Uterus (tissue), 3 donors: ENCODE measurements at regions not wholly inside any gene's neighbourhood (a gene's known extent, or its start where the extent isn't known, plus 50 kb on each side); places are given as distances from the start of the nearest gene placed in this dataset.
"Not testable (repeated sequence)": the region's sequence is repeated elsewhere in the genome, so short reads cannot be mapped to it uniquely, and the experiment has no call there.

Experiments used
- DNase-seq, 2 donors: peaks; one replicate each; pipeline ENCODE4 v3.0.0-alpha.2; 2019 to 2020
- H3K27ac ChIP-seq, 2 donors: fragments of 200-600 bp; sonication (generic); 1 replicate in 1 of 2; 2 replicates in 1 of 2; pipeline ENCODE4 v1.5.1; 2016 to 2018
- H3K27me3 ChIP-seq, 2 donors: fragments of 200-600 bp; sonication (generic); one replicate each; pipeline ENCODE4 v1.5.1; 2018 to 2019; ENCODE audit warnings: control low read depth in 1 of 2
- H3K36me3 ChIP-seq, 2 donors: fragments of 200-600 bp; sonication (generic); one replicate each; pipeline ENCODE4 v1.5.1; 2019; ENCODE audit warnings: control low read depth in 1 of 2
- H3K4me1 ChIP-seq, 2 donors: fragments of 200-600 bp; sonication (generic); one replicate each; pipeline ENCODE4 v1.5.1; 2018 to 2019; ENCODE audit warnings: control low read depth in 1 of 2
- H3K4me3 ChIP-seq, 2 donors: fragments of 200-600 bp; sonication (generic); 1 replicate in 1 of 2; 2 replicates in 1 of 2; pipeline ENCODE4 v1.5.1; 2018 to 2019; ENCODE audit warnings: mild to moderate bottlenecking in 1 of 2
- H3K9me3 ChIP-seq, 2 donors: fragments of 200-600 bp; sonication (generic); one replicate each; pipeline ENCODE4 v1.5.1; 2019; ENCODE audit warnings: control low read depth in 1 of 2
- CTCF ChIP-seq, 4 experiments: fragments of 200-600 bp in 2 of 4; fragments of 450-650 bp in 2 of 4; sonication (generic) in 2 of 4; IDR thresholded peaks; one replicate each; pipeline ENCODE4 v1.5.1; 2016 to 2019; ENCODE audit warnings: antibody characterized with exemption in 4 of 4, mild to moderate bottlenecking in 2 of 4, moderate library complexity in 1 of 4
- POLR2A ChIP-seq, 2 donors: fragments of 450-650 bp; IDR thresholded peaks; one replicate each; pipeline ENCODE4 v1.6.1; 2016; ENCODE audit warnings: antibody characterized with exemption in 2 of 2, mild to moderate bottlenecking in 1 of 2, moderate library complexity in 1 of 2
- intact Hi-C: fragments of 100-400 bp; cut with DNase I; formaldehyde crosslinking; loops from one replicate; pipeline ENCODE4 v1.15.1; 2023; ENCODE audit warnings: low total_unique reads
- donor health status: DM: yes; HTN: yes; CAD: no.

GRCh38 chr14:89507521-89507920 is 90.5 kb upstream of the FOXN3 start:
- intact Hi-C loops: no loop called here
- no peaks in the 10 kb centered on the region for H3K27me3 ChIP-seq
- no peak for TF ChIP-seq CTCF (IDR thresholded peaks at IDR 0.05)
- TF ChIP-seq POLR2A (IDR thresholded peaks at IDR 0.05): no peak
- DNase-seq: no peak
- H3K4me1 ChIP-seq: no peaks in the 10 kb centered on the region
- no peaks in the 10 kb centered on the region for H3K36me3 ChIP-seq
- H3K27ac ChIP-seq: no peak overlapping the region
- H3K4me3 ChIP-seq: no peak overlapping the region
- no peaks in the 10 kb centered on the region for H3K9me3 ChIP-seq

- intact Hi-C loops, H3K9me3 ChIP-seq, H3K27ac ChIP-seq, DNase-seq, H3K27me3 ChIP-seq, H3K4me3 ChIP-seq, H3K36me3 ChIP-seq, H3K4me1 ChIP-seq: not testable (repeated sequence)
These were observed 89.9 kb upstream of the FOXN3 start for GRCh38 chr14:89506891-89507452.

- no peaks in the 10 kb centered on the region for H3K4me1 ChIP-seq
- H3K9me3 ChIP-seq: no peaks in the 10 kb centered on the region
- H3K27me3 ChIP-seq: no peaks in the 10 kb centered on the region
- intact Hi-C loops: no loop called here
- H3K27ac ChIP-seq: no peak overlapping the region
- no peak overlapping the region for H3K4me3 ChIP-seq
- no peak for DNase-seq
- no peaks in the 10 kb centered on the region for H3K36me3 ChIP-seq
- TF ChIP-seq CTCF (IDR thresholded peaks at IDR 0.05) (no peak), POLR2A (IDR thresholded peaks at IDR 0.05) (no peak)
These were observed 87.7 kb upstream of the FOXN3 start for GRCh38 chr14:89504602-89505313.

GRCh38 chr14:89504091-89504490 is 87.1 kb upstream of the FOXN3 start:
- Histone ChIP-seq H3K36me3 (no peaks in the 10 kb centered on the region), H3K4me3 (no peak overlapping the region), H3K27me3 (no peaks in the 10 kb centered on the region), H3K27ac (no peak overlapping the region), H3K9me3 (no peaks in the 10 kb centered on the region), H3K4me1 (no peaks in the 10 kb centered on the region)
- no peak for DNase-seq
- TF ChIP-seq POLR2A (IDR thresholded peaks at IDR 0.05): no peak
- TF ChIP-seq CTCF (IDR thresholded peaks at IDR 0.05): no peak
- intact Hi-C loops: no loop called here

GRCh38 chr14:89503431-89503996 is 86.5 kb upstream of the FOXN3 start:
- Histone ChIP-seq H3K27ac (no peak overlapping the region), H3K4me3 (no peak overlapping the region), H3K36me3 (no peaks in the 10 kb centered on the region), H3K27me3 (no peaks in the 10 kb centered on the region), H3K4me1 (no peaks in the 10 kb centered on the region), H3K9me3 (no peaks in the 10 kb centered on the region)
- no peak for DNase-seq
- intact Hi-C loops: no loop called here
- TF ChIP-seq CTCF (IDR thresholded peaks at IDR 0.05): no peak
